Mesothelial cell of epicardium (in vitro differentiated cells): ENCODE measurements at regions not wholly inside any gene's neighbourhood (a gene's known extent, or its start where the extent isn't known, plus 50 kb on each side); places are given as distances from the start of the nearest gene placed in this dataset.

Experiments used
- DNase-seq, 2 experiments: peaks; one replicate each; pipeline ENCODE4 v3.0.0; 2021; ENCODE audit warnings: low spot score in 2 of 2; ENCODE audit not compliant: unreplicated experiment in 2 of 2
- H3K27ac Mint-ChIP-seq: 2 replicates; pipeline ENCODE4 v1.8.0; 2021; ENCODE audit warnings: mixed read lengths
- H3K27me3 Mint-ChIP-seq: 2 replicates; pipeline ENCODE4 v1.8.0; 2021; ENCODE audit warnings: low read depth, mixed read lengths
- H3K36me3 Mint-ChIP-seq: 2 replicates; pipeline ENCODE4 v1.8.0; 2021; ENCODE audit warnings: mixed read lengths
- H3K4me1 Mint-ChIP-seq: 2 replicates; pipeline ENCODE4 v1.8.0; 2021; ENCODE audit warnings: mixed read lengths
- H3K4me3 Mint-ChIP-seq: 2 replicates; pipeline ENCODE4 v1.8.0; 2021; ENCODE audit warnings: mild to moderate bottlenecking, moderate library complexity, mixed read lengths
- H3K9me3 Mint-ChIP-seq: 2 replicates; pipeline ENCODE4 v1.8.0; 2021; ENCODE audit warnings: mixed read lengths
- TF ChIP-seq, protein P1 (sequence below): fragments of 200-600 bp; sonication (generic); IDR thresholded peaks from one replicate; pipeline ENCODE4 v1.5.0; 2021; ENCODE audit warnings: antibody characterized with exemption; ENCODE audit not compliant: unreplicated experiment

- TF ChIP-seq, protein P1, sequence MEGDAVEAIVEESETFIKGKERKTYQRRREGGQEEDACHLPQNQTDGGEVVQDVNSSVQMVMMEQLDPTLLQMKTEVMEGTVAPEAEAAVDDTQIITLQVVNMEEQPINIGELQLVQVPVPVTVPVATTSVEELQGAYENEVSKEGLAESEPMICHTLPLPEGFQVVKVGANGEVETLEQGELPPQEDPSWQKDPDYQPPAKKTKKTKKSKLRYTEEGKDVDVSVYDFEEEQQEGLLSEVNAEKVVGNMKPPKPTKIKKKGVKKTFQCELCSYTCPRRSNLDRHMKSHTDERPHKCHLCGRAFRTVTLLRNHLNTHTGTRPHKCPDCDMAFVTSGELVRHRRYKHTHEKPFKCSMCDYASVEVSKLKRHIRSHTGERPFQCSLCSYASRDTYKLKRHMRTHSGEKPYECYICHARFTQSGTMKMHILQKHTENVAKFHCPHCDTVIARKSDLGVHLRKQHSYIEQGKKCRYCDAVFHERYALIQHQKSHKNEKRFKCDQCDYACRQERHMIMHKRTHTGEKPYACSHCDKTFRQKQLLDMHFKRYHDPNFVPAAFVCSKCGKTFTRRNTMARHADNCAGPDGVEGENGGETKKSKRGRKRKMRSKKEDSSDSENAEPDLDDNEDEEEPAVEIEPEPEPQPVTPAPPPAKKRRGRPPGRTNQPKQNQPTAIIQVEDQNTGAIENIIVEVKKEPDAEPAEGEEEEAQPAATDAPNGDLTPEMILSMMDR = no peak
- peaks cover 11% of the 10 kb centered on the region for H3K4me1 Mint-ChIP-seq
- no peaks in the 10 kb centered on the region for H3K9me3 Mint-ChIP-seq
- H3K27me3 Mint-ChIP-seq = peaks cover 3% of the 10 kb centered on the region
- DNase-seq = no peak
- H3K27ac Mint-ChIP-seq = no peak overlapping the region
- no peaks in the 10 kb centered on the region for H3K36me3 Mint-ChIP-seq
- H3K4me3 Mint-ChIP-seq = no peak overlapping the region
Observed at GRCh38 chr20:60516442-60516841, 558.2 kb downstream of the CDH26 start.

GRCh38 chr20:60518022-60518421 lies 559.8 kb downstream of the CDH26 start:
- peaks cover 2% of the 10 kb centered on the region for H3K4me1 Mint-ChIP-seq
- no peak overlapping the region for H3K27ac Mint-ChIP-seq
- DNase-seq = no peak
- TF ChIP-seq, protein P1 = no peak
- H3K9me3 Mint-ChIP-seq = no peaks in the 10 kb centered on the region
- peaks cover 3% of the 10 kb centered on the region for H3K27me3 Mint-ChIP-seq
- no peak overlapping the region for H3K4me3 Mint-ChIP-seq
- H3K36me3 Mint-ChIP-seq = no peaks in the 10 kb centered on the region

GRCh38 chr20:60525397-60525796 lies 567.2 kb downstream of the CDH26 start:
- Mint-ChIP-seq H3K36me3 (no peaks in the 10 kb centered on the region), H3K4me3 (no peak overlapping the region), H3K4me1 (no peaks in the 10 kb centered on the region), H3K27ac (no peak overlapping the region), H3K9me3 (peaks cover 8% of the 10 kb centered on the region), H3K27me3 (peaks cover 5% of the 10 kb centered on the region)
- TF ChIP-seq, protein P1 = no peak
- no peak for DNase-seq

DNA sequence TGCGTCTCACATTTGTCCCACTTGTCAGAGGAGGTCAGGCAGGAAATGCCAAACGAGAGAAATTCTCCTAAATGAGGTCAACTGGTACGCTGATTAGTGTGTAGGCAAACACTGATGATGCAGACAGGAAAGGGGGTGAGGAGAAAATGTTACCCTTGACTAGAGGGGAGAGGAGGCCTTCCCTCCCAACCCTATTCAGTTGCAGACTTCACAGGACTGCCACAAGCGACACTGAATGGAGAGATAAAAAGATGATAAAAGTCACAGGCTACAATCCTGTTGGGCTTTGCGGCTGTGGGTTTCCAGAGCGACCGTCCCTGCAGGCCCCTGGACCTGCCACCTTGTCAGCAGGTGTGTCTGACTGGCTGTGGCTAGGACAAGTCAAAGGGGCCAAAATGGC lies 569.4 kb downstream of the CDH26 start:
- H3K27ac Mint-ChIP-seq = no peak overlapping the region
- TF ChIP-seq, protein P1 = no peak
- no peak for DNase-seq
- H3K36me3 Mint-ChIP-seq = no peaks in the 10 kb centered on the region
- H3K9me3 Mint-ChIP-seq = peaks cover 8% of the 10 kb centered on the region
- H3K4me3 Mint-ChIP-seq = no peak overlapping the region
- peaks cover 5% of the 10 kb centered on the region for H3K27me3 Mint-ChIP-seq
- H3K4me1 Mint-ChIP-seq = no peaks in the 10 kb centered on the region

GRCh38 chr20:60528141-60528540 lies 569.9 kb downstream of the CDH26 start:
- no peak overlapping the region for H3K4me3 Mint-ChIP-seq
- H3K36me3 Mint-ChIP-seq = no peaks in the 10 kb centered on the region
- H3K4me1 Mint-ChIP-seq = no peaks in the 10 kb centered on the region
- H3K27me3 Mint-ChIP-seq = peaks cover 5% of the 10 kb centered on the region
- no peak overlapping the region for H3K27ac Mint-ChIP-seq
- TF ChIP-seq, protein P1 = no peak
- H3K9me3 Mint-ChIP-seq = peaks cover 8% of the 10 kb centered on the region
- DNase-seq = no peak

GRCh38 chr20:60529149-60529548 lies 570.9 kb downstream of the CDH26 start:
- H3K4me3 Mint-ChIP-seq = no peak overlapping the region

More at GRCh38 chr20:60529149-60529548, 570.9 kb downstream of the CDH26 start:
- no peak overlapping the region for H3K27ac Mint-ChIP-seq
- no peak for DNase-seq
- H3K9me3 Mint-ChIP-seq = peaks cover 8% of the 10 kb centered on the region
- no peaks in the 10 kb centered on the region for H3K4me1 Mint-ChIP-seq
- H3K36me3 Mint-ChIP-seq = no peaks in the 10 kb centered on the region
- TF ChIP-seq, protein P1 = no peak
- peaks cover 5% of the 10 kb centered on the region for H3K27me3 Mint-ChIP-seq
